ENCODE measurements at regions not wholly inside any gene's neighbourhood (a gene's known extent, or its start where the extent isn't known, plus 50 kb on each side); places are given as distances from the start of the nearest gene placed in this dataset.

- TF ChIP-seq, protein P1, sequence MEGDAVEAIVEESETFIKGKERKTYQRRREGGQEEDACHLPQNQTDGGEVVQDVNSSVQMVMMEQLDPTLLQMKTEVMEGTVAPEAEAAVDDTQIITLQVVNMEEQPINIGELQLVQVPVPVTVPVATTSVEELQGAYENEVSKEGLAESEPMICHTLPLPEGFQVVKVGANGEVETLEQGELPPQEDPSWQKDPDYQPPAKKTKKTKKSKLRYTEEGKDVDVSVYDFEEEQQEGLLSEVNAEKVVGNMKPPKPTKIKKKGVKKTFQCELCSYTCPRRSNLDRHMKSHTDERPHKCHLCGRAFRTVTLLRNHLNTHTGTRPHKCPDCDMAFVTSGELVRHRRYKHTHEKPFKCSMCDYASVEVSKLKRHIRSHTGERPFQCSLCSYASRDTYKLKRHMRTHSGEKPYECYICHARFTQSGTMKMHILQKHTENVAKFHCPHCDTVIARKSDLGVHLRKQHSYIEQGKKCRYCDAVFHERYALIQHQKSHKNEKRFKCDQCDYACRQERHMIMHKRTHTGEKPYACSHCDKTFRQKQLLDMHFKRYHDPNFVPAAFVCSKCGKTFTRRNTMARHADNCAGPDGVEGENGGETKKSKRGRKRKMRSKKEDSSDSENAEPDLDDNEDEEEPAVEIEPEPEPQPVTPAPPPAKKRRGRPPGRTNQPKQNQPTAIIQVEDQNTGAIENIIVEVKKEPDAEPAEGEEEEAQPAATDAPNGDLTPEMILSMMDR (IDR thresholded peaks at IDR 0.05) = no peak
- no peak for TF ChIP-seq POLR2A (IDR thresholded peaks at IDR 0.05)
- no peak for TF ChIP-seq POLR2AphosphoS5 (IDR thresholded peaks at IDR 0.05)
These were observed 253.1 kb upstream of the IRX4 start for GRCh38 chr5:2135833-2136232.
